ENCODE measurements at regions not wholly inside any gene's neighbourhood (a gene's known extent, or its start where the extent isn't known, plus 50 kb on each side); places are given as distances from the start of the nearest gene placed in this dataset.

GRCh38 chr2:221673248-221673647 lies 101.1 kb upstream of the EPHA4 start:
- H3K9ac ChIP-seq (ENCODE audit: low read length), result no peak overlapping the region
- no peaks in the 10 kb centered on the region for H3K79me2 ChIP-seq (ENCODE audit: insufficient read depth, low read length)
- H3K4me2 ChIP-seq (ENCODE audit: low read depth, low read length, poor library complexity, severe bottlenecking), result no peak overlapping the region
- no peak overlapping the region for H3K27ac ChIP-seq (ENCODE audit: low read depth, low read length)
- H3K9me3 ChIP-seq (ENCODE audit: insufficient read depth, low read length), result no peaks in the 10 kb centered on the region
- H4K20me1 ChIP-seq (ENCODE audit: low read depth, low read length), result no peaks in the 10 kb centered on the region
- H3K27me3 ChIP-seq (ENCODE audit: low read length), result no peaks in the 10 kb centered on the region
- TF ChIP-seq EZH2phosphoT487 (conservative IDR thresholded peaks at IDR 0.05; ENCODE audit: low read length) (no peak), CTCF (IDR thresholded peaks at IDR 0.05; ENCODE audit: insufficient read depth, low read length, poor library complexity, severe bottlenecking) (no peak)
- no peaks in the 10 kb centered on the region for H3F3A ChIP-seq (ENCODE audit: insufficient read depth)
- H3K9me2 ChIP-seq (replicated peaks; ENCODE audit: insufficient read depth, low read length), result no peaks in the 10 kb centered on the region
- H2AFZ ChIP-seq (ENCODE audit: low read depth, low read length, severe bottlenecking), result no peak overlapping the region
- no peaks in the 10 kb centered on the region for H3K36me3 ChIP-seq (ENCODE audit: low read length)
- no peak overlapping the region for H3K4me3 ChIP-seq (ENCODE audit: insufficient read depth, low read length, poor library complexity, severe bottlenecking)

GRCh38 chr2:221671515-221671914 lies 99.4 kb upstream of the EPHA4 start:
- no peak overlapping the region for H3K9ac ChIP-seq (ENCODE audit: low read length)
- TF ChIP-seq EZH2phosphoT487 (conservative IDR thresholded peaks at IDR 0.05; ENCODE audit: low read length), result no peak
- no peak for TF ChIP-seq CTCF (IDR thresholded peaks at IDR 0.05; ENCODE audit: insufficient read depth, low read length, poor library complexity, severe bottlenecking)
- H3K9me3 ChIP-seq (ENCODE audit: insufficient read depth, low read length), result no peaks in the 10 kb centered on the region
- H2AFZ ChIP-seq (ENCODE audit: low read depth, low read length, severe bottlenecking), result no peak overlapping the region
- no peaks in the 10 kb centered on the region for H3K27me3 ChIP-seq (ENCODE audit: low read length)
- H4K20me1 ChIP-seq (ENCODE audit: low read depth, low read length), result no peaks in the 10 kb centered on the region
- no peaks in the 10 kb centered on the region for H3K36me3 ChIP-seq (ENCODE audit: low read length)
- no peaks in the 10 kb centered on the region for H3K9me2 ChIP-seq (replicated peaks; ENCODE audit: insufficient read depth, low read length)
- H3K4me2 ChIP-seq (ENCODE audit: low read depth, low read length, poor library complexity, severe bottlenecking), result no peak overlapping the region
- H3K4me3 ChIP-seq (ENCODE audit: insufficient read depth, low read length, poor library complexity, severe bottlenecking), result no peak overlapping the region
- H3K79me2 ChIP-seq (ENCODE audit: insufficient read depth, low read length), result no peaks in the 10 kb centered on the region
- H3K27ac ChIP-seq (ENCODE audit: low read depth, low read length), result no peak overlapping the region
- no peaks in the 10 kb centered on the region for H3F3A ChIP-seq (ENCODE audit: insufficient read depth)

- Histone ChIP-seq H3K9me2 (replicated peaks; ENCODE audit: insufficient read depth, low read length) (no peaks in the 10 kb centered on the region), H4K20me1 (ENCODE audit: low read depth, low read length) (no peaks in the 10 kb centered on the region), H3K9ac (ENCODE audit: low read length) (no peak overlapping the region), H3F3A (ENCODE audit: insufficient read depth) (no peaks in the 10 kb centered on the region), H3K9me3 (ENCODE audit: insufficient read depth, low read length) (no peaks in the 10 kb centered on the region), H3K79me2 (ENCODE audit: insufficient read depth, low read length) (no peaks in the 10 kb centered on the region), H3K36me3 (ENCODE audit: low read length) (no peaks in the 10 kb centered on the region), H3K4me3 (ENCODE audit: insufficient read depth, low read length, poor library complexity, severe bottlenecking) (no peak overlapping the region), H3K4me2 (ENCODE audit: low read depth, low read length, poor library complexity, severe bottlenecking) (no peak overlapping the region), H3K27ac (ENCODE audit: low read depth, low read length) (no peak overlapping the region), H3K27me3 (ENCODE audit: low read length) (no peaks in the 10 kb centered on the region), H2AFZ (ENCODE audit: low read depth, low read length, severe bottlenecking) (no peak overlapping the region)
- TF ChIP-seq EZH2phosphoT487 (conservative IDR thresholded peaks at IDR 0.05; ENCODE audit: low read length) (no peak), CTCF (IDR thresholded peaks at IDR 0.05; ENCODE audit: insufficient read depth, low read length, poor library complexity, severe bottlenecking) (no peak)
These were observed 90.7 kb upstream of the EPHA4 start for GRCh38 chr2:221662689-221663391.
